ENCODE measurements at regions not wholly inside any gene's neighbourhood (a gene's known extent, or its start where the extent isn't known, plus 50 kb on each side); places are given as distances from the start of the nearest gene placed in this dataset.
"Not testable (repeated sequence)": the region's sequence is repeated elsewhere in the genome, so short reads cannot be mapped to it uniquely, and the experiment has no call there.

- not testable (repeated sequence) for DNase-seq (ENCODE audit: low spot score)
Measured at GRCh38 chr10:94125268-94125667, 131.5 kb downstream of the PLCE1 start.

DNA sequence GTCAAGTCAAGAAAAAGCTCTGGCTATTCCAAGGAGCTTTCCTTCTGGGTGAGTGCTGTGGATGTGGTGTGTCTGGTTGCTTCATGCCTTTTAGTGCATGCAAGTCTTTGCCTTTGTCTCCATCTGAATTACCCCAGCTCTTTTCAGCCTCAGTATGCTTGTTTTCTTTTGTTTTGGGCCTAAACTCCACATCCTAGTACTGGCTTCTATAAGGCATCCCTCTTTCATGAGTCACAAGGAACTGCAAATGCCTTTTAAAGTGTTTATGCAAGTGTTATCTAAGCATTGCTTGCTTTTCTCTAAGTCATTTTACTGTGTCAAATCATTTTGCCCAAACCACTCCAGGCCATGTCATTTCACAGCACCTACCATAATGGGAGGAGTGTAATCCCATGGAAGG is 132.1 kb downstream of the PLCE1 start:
- no peak for DNase-seq (ENCODE audit: low spot score)

- DNase-seq (ENCODE audit: low spot score) = no peak
Measured at GRCh38 chr10:94129393-94130130, 135.8 kb downstream of the PLCE1 start.

DNA sequence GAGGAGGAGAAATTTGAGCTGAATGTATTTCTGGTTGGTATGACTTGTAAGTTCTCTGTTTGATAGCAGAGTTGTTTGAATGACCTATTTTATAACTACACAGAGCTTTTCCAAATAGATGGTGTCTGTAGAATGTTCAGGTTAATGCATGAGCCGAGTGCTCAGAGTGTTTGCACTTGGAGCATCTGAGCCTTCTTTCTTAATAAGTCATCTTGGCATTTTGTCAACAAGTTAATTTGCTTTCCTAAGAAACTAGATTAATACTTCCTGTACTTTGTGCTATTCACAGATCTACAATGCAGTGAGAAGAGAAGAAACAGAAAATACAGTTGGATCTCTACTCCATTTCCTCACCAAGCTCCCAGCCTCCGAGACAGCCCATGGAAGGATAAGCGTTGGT is 138.2 kb downstream of the PLCE1 start:
- DNase-seq (ENCODE audit: low spot score) = no peak

- DNase-seq (ENCODE audit: low spot score) = peak; percentile 65
Measured at GRCh38 chr10:94133239-94133638, 139.5 kb downstream of the PLCE1 start.

GRCh38 chr10:94137747-94138146 is 144.0 kb downstream of the PLCE1 start:
- DNase-seq (ENCODE audit: low spot score) = no peak

DNA sequence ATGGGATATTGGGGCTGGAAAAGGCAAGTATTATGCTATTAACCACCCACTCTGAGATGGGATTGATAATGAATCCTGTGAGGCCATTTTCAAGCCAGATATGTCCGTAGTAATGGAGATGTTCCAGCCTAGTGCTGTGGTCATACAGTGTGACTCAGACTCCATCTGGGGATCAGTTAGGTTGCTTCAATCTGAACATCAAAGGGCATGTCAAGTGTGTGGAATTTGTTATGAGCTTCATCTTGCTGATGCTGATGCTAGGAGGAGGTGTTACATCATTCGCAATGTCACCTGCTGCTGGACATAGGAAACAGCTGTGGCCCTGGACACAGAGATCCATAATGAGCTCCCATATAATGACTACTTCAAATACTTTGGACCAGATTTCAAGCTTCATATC is 144.7 kb downstream of the PLCE1 start:
- DNase-seq (ENCODE audit: low spot score) = no peak

DNA sequence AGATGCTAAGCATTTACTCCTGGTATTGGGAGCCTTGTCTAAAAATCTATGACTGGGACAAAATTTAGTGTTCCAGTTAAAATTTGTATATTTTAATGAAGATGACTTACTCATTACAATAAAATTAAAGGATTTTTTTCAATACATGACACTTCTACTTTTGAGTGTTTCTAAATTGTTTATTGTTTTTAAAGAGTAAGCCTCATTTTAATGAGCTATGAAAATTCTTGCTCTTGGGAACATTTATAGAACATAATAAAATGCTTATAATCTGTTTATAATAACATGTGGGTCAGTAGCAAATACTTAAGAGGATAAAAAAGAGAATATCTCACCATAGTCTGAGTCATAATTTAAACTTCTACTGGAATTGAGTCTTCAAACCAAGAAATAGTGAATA is 149.5 kb downstream of the PLCE1 start:
- no peak for DNase-seq (ENCODE audit: low spot score)

DNA sequence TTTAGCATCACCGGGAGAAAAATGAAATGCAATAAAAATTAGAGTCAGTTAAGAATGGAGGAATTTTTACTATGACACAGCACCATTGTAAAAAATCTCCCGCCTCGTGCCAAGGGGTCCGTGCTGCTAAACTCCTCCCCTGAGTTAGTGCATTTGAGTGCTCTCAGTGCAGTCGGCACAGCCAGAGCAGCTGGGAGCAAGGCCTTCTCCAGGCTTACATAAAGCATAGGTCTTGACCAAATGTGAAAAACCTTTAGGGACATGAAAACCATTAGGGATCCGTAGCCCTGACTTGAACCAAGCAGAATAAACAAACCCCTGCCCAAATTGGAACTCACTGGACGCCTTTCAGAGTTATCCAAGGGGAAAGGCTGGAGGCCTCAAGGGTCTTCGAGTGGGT is 152.6 kb downstream of the PLCE1 start:
- DNase-seq (ENCODE audit: low spot score) = no peak

DNA sequence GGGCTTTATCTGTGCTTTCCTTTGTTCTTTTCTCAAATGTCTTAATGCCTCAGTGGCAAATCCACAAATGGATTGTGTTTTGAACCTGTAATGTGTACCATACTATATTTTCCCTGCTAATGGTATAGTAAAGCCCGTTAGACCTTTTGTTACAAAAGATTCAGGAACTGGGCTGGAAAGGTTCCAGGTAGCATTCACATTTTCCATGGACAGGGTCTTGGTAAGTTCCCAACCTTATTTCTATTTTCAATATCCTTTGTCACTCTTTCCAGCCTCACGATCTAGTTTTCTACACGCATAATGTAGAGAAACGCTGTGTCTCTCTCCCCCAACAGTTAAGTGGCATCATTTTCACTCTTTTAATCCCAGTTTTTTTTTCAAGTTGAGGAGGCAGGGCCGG is 153.0 kb downstream of the PLCE1 start:
- no peak for DNase-seq (ENCODE audit: low spot score)

- DNase-seq (ENCODE audit: low spot score) = no peak
Measured at GRCh38 chr10:94149702-94150101, 156.0 kb downstream of the PLCE1 start.

DNA sequence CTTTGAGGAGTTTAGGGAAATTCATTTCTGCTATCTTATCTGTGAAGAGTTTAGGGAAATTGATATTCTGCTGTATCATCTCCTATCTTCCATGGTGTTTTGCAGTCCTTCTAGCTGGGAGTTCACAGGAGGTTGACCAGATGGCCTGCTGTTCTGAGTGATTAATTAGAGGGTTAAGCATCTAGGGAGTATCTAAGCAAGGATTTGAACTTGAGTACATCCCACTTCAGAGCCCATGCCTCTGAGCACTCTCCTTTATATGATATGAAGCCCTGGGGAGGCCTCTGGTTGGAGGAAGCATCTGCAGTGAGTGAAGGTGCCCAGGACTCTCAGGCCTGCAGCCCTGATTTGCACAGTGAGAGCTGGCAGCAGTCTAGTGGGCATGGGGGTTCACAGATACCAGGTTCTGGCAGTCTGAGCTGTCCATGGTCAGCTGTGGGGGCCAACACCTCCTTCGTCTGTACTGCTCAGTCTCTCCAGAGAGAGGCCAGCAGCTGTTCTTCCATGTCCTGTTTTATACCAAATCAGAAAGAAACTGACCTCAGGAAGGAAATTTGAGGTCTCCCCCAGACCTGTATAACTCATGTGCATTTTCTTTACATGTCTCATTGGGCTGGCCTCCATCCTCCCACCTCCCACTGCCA is 156.9 kb downstream of the PLCE1 start:
- no peak for DNase-seq (ENCODE audit: low spot score)

DNA sequence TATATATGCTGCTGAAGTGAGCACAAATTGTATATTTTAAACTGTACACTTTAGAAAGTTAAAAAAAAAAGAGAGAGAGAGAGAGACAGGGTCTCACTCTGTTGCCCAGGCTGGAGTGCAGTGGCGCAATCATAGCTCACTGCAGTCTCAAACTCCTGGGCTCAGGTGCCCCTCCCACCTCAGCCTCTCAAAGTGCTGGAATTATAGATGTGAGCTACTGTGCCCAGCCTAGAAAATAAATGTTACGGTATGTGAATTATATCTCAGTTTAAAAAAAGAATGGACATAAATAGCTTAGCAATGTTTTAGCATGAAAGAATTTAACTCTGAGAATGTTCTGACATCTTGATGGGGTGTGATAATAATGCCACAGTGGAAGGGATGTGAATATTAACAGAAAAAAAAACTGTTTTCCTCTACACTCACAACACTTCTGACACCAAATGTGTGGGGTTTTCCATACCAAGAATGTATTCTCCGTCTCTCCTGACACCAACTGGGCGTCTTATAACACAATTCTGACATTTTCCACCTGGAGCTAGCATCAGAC is 162.1 kb downstream of the PLCE1 start:
- no peak for DNase-seq (ENCODE audit: low spot score)

- DNase-seq (ENCODE audit: low spot score) = no peak
Measured at GRCh38 chr10:94156453-94156852, 162.7 kb downstream of the PLCE1 start.

GRCh38 chr10:94165158-94165611 is 171.5 kb downstream of the PLCE1 start:
- DNase-seq (ENCODE audit: low spot score) = not testable (repeated sequence)

GRCh38 chr10:94172332-94172731 is 178.6 kb downstream of the PLCE1 start:
- no peak for DNase-seq (ENCODE audit: low spot score)

GRCh38 chr10:94173594-94173993 is 179.9 kb downstream of the PLCE1 start:
- DNase-seq (ENCODE audit: low spot score) = no peak

DNA sequence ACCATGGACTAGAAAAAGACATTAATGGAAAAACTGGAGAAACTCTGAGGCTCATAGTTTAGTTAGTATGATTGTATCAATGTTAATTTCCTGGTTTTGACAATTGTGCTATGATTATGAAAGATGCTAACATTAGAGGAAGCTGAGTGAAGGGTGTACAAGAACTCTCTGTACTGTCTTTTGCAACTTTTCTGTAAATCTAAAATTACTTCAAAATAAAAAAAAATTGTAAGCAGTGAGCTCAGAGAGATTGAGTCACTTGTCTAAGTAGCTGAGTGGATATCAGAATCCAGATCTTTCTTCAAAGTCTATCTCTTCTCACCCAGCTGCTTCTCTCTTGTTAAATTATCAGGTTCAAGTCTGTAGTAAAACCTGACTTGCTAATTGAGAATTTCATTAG is 181.1 kb downstream of the PLCE1 start:
- DNase-seq (ENCODE audit: low spot score) = no peak

DNA sequence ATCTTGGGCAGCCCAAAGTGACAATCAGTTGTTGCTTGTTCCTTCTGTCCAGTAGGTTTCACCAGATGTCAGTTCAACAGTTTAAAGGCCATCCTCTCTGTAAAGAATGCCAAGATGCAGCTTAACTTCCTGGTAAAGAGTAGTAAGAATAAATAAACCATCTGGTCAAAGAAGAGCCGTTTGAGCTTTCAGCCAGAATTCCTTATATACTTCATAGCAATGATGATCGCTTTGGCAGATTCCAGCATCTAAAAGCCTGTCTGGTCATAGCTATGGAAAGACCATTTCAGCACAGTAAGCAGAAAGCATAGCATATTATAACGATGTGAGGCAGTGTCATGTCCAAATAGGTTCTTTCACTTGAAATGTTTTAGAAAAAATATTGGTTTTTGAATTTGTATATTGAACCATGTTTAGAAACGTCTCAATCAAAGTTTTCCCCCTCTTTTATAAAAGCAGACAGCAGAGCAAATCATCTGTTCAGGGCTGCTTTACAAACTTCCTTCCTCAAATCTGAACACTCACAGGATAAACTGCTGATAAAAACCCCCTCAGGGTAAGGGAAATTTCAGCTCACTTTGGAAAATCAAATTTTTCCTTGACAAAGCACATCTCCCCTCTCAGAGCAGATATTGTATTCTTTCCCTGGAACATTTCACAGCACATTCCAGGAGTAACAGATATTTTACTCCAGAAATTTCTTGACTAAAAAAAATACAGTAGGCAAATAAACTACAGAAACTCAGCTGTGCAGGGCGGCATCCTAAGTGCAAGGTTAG is 184.1 kb downstream of the NOC3L start:
- no peak for DNase-seq (ENCODE audit: low spot score)

DNA sequence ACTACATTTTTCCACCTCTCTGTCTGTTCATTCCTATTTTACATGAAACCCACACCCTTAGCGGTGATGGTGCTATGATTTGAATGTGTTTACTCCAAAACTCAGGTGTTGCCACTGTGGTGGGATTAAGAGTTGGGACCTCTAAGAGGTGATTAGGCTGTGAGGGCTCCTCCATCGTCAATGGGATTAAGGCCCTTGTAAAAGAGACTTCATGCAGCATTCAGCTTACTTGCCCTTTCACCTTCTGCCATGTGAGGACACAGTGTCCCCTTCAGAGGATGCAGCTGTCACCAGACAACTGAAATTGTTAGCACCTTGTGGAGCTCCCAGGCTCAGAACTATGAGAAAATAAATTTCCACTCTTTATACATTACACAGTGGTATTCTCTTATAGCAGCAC is 182.2 kb downstream of the NOC3L start:
- no peak for DNase-seq (ENCODE audit: low spot score)

GRCh38 chr10:94183666-94184264 is 179.0 kb downstream of the NOC3L start:
- DNase-seq (ENCODE audit: low spot score) = no peak

DNA sequence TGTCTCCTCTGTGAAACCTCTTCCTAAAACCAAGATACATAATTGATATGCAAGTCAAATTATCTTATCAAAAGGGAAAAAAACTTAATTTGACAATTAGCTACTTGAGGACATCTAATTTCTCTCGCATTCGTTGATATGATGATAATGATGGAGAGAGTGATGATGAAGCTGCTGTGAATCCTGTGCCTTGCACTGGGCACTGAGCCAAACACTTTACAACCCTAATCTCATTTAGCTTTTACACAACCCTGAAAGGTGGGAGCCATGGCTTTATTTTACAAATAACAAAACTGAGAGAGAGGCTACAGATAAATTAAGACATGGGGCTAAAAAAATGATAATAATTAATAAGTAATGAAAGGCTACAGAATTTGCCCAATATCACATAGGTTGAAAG is 176.0 kb downstream of the NOC3L start:
- no peak for DNase-seq (ENCODE audit: low spot score)

Data from mucosa of gallbladder (tissue), 1 donor.